ENCODE measurements at regions not wholly inside any gene's neighbourhood (a gene's known extent, or its start where the extent isn't known, plus 50 kb on each side); places are given as distances from the start of the nearest gene placed in this dataset.

DNA sequence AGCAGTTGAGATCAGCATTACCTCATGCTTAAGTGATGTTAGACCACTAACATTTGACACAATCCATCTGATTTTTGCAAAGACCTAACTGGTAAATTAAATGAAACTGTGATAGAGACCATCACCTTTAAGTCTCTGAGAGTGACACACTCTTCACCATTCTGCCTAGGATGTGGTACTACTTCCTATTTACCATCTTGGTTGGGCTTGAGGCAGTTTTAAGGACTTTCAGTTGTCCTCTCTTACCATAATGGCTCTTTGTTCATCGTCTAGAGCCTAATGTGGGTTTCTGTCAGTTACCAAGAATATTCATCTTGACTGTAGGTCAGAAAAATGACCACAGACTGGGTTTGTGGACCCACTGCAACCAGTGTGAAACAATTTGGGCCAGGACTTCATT is 158.1 kb downstream of the CETN3 start:
- TF ChIP-seq, protein P1, sequence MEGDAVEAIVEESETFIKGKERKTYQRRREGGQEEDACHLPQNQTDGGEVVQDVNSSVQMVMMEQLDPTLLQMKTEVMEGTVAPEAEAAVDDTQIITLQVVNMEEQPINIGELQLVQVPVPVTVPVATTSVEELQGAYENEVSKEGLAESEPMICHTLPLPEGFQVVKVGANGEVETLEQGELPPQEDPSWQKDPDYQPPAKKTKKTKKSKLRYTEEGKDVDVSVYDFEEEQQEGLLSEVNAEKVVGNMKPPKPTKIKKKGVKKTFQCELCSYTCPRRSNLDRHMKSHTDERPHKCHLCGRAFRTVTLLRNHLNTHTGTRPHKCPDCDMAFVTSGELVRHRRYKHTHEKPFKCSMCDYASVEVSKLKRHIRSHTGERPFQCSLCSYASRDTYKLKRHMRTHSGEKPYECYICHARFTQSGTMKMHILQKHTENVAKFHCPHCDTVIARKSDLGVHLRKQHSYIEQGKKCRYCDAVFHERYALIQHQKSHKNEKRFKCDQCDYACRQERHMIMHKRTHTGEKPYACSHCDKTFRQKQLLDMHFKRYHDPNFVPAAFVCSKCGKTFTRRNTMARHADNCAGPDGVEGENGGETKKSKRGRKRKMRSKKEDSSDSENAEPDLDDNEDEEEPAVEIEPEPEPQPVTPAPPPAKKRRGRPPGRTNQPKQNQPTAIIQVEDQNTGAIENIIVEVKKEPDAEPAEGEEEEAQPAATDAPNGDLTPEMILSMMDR (IDR thresholded peaks at IDR 0.05) = no peak
- no peak for TF ChIP-seq POLR2A (IDR thresholded peaks at IDR 0.05)
